HG02678 (cell line): ENCODE measurements at regions not wholly inside any gene's neighbourhood (a gene's known extent, or its start where the extent isn't known, plus 50 kb on each side); places are given as distances from the start of the nearest gene placed in this dataset.
"Not testable (repeated sequence)": the region's sequence is repeated elsewhere in the genome, so short reads cannot be mapped to it uniquely, and the experiment has no call there.

Experiments
- ATAC-seq: cut with Tn5 transposase; IDR thresholded peaks from one replicate; pipeline ENCODE4 v1.9.1; 2021; ENCODE audit warnings: mild to moderate bottlenecking, moderate library complexity; ENCODE audit not compliant: unreplicated experiment

GRCh38 chr16:80263181-80263823, 277.5 kb upstream of the DYNLRB2 start:
- ATAC-seq, result no peak

- ATAC-seq, result no peak
Measured at GRCh38 chr16:80260906-80261311, 279.9 kb upstream of the DYNLRB2 start.

DNA sequence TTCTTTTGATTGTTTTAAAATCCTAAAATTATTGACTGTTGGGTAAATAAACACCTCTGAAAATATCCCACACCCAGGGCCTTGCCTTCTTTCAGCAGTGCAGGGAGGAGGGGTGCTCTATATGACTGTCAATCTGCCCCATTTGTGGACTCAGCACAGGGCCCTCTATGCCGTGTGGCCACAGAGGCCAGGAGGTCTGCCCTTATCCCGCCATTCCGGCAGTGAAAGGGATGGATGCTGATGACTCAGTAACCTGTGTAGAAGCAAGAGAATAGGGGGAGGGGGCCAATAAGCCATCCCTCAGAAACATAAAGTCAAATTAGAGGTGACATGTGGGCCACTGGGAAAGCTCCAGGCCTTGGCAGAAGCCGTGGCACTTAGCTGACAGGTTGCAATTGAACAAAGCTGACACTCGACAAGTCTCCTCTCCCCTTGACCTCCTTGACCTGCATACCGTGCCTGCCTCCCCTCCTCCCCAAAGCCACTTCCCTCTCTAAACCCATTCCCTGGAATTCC, 281.4 kb upstream of the DYNLRB2 start:
- no peak for ATAC-seq

GRCh38 chr16:80258407-80258806, 282.4 kb upstream of the DYNLRB2 start:
- no peak for ATAC-seq

- no peak for ATAC-seq
Measured at GRCh38 chr16:80254970-80255369, 285.8 kb upstream of the DYNLRB2 start.

DNA sequence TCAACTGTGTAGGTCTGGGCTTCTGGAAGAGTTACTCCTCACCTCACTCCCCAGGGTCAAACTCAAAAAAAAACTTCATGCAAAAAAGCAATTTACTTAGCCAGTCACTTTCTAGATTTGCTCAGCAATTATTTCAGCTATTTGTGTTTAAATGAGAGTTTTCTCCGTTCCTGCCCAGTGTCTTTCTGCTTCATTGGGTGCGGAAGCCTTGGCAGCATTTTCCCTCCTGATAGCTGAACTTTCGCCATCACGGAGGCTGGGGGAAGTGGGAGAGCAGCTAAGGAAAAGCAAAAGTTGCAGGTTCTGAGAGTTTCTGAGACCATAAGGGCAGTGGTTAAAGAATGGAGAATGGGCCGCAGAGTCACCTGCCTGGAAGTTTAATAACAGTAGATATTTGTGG, 287.1 kb upstream of the DYNLRB2 start:
- no peak for ATAC-seq

DNA sequence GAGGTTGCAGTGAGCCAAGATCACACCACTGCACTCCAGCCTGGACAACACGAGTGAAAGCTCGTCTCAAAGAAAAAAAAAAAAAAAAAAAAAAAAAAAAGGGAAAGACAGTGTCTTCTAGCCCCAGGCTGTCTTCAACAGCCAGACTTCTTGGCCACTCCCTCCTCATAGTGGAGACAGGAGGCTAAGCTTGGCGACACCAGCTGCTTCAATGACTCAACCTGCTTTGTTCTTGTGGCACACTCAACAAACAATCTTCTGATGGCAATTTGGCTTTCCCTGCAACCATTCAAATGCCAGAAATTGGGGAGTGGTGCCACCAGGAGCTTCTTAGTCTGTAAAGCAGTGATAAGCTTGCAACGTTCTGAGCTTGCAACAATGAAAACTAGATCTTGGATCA, 290.4 kb upstream of the DYNLRB2 start:
- ATAC-seq, result no peak

DNA sequence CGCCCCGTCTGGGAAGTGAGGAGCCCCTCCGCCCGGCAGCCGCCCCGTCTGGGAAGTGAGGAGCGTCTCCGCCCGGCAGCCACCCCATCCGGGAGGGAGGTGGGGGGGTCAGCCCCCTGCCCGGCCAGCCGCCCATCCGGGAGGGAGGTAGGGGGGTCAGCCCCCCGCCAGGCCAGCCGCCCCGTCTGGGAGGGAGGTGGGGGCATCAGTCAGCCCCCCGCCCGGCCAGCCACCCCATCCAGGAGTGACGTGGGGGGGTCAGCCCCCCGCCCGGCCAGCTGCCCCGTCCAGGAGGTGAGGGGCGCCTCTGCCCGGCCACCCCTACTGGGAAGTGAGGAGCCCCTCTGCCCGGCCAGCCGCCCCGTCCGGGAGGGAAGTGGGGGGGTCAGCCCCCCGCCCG, 297.5 kb upstream of the DYNLRB2 start:
- not testable (repeated sequence) for ATAC-seq

GRCh38 chr16:80242279-80242678, 298.5 kb upstream of the DYNLRB2 start:
- ATAC-seq, result not testable (repeated sequence)

GRCh38 chr16:80233097-80233835, 307.5 kb upstream of the DYNLRB2 start:
- ATAC-seq, result no peak

- ATAC-seq, result peak; percentile 86
Measured at GRCh38 chr16:80231888-80232287, 308.9 kb upstream of the DYNLRB2 start.

DNA sequence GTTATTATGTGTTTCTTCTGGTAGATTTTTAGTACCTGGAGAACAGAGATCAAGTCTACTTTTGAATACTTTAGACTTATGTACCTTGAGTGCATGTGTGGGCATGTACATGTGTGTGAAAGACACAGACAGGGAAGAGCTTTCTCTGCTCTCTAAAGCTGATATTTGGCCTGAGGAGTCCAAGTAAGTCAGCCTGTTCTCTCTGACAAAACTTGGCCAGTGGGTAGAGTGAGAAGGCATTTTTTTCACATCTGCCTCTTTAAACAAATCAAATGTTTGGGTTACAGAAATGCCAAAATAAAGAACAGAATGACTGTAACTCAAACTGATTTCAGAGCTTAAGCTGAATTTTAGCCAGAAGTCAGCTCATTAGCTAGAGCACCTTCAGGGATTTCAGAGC, 309.7 kb upstream of the DYNLRB2 start:
- ATAC-seq, result no peak

DNA sequence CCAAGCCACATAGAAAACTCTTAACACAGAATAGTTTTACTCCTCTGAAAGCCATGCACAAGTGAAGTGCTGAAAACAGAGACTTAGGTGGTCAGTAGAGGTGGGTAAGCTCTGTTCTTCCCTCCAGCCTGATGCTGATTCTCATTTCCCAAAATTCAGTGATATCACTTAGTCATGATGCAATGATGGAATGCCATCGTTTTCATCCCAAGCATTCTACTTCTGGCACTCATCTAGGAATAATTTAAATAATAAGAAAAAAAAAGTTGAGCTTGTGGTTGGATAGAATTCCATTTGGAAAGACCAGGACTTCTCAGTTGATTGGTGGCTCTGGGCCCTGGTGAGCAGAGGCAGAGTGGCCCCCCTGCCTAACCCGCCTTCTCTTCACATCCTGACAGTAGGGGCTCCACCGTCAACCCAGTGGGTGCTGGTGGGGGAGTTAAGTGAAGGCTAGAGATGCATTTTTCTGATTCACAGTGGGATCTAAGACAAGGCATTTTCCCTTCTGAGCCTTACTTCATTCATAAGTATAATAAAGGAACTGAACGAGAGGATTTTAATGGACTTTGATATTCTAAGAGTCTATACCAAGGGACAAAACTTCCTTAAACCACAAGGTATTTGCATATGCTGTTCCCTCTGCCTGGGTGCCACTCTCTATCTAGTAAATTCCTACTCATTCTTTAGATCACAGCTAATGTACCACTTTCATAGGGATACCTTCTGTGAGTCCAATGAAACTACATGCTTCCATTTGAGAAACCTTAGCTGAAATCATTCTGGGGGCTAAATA, 310.3 kb upstream of the DYNLRB2 start:
- ATAC-seq, result no peak

GRCh38 chr16:80226499-80226898, 314.3 kb upstream of the DYNLRB2 start:
- ATAC-seq, result no peak

DNA sequence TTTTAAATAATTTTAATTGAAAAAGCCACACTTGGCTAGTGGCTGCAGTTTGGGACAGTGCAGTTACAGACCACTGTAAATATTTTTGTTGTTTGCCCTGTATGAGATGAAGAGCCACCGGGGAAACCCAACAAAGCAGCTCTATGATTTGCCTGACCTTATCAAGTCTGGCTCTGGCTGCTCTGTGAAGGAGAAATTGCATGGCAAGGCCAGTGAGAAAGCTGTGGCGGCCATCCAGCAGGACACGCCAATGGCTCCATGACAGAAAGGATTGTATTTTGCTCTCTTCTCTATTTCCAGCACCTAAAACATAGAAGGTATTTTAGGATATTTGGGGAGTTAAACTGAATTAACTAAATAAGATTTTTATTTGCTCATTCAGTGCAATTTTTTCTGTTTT, 330.0 kb upstream of the DYNLRB2 start:
- no peak for ATAC-seq

DNA sequence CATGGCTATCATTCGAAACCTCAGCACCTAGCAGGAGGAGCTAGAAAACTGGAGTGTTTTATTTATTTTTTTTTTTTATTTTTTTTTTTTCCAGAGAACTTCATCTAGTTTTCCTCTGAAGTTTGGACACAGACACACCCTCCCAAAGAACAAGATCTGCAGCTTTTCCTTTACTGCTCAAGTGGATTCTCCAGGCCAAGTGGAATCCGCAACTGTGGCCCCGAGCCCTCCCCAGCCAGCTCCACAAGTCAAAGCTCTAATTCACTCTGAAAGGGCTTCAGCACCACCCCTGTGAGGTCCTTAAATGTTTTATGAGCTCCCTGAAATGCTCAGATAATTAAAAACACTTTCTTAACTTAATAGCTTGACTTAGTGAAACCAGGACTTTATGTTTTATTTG, 332.1 kb upstream of the DYNLRB2 start:
- no peak for ATAC-seq

GRCh38 chr16:80208015-80208414, 332.8 kb upstream of the DYNLRB2 start:
- ATAC-seq, result no peak

DNA sequence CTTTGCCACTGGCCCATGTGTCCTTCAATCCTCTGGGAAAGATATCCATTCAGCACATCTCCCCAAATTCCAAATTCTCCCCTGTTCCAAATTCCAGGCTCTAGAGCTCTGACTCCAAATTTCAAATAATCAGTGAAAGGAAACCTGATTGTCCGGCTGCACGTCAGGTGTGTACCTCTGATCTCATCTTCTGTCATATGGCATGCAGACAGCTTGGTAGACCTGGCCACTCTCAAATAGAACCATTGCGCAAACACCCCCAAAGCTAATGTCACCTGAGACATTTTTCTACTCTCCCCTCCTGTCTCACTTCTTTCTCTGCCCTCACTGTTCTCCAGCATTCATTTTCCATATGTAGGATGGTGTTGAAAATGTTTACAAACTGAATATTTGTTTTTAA, 337.0 kb upstream of the DYNLRB2 start:
- no peak for ATAC-seq

DNA sequence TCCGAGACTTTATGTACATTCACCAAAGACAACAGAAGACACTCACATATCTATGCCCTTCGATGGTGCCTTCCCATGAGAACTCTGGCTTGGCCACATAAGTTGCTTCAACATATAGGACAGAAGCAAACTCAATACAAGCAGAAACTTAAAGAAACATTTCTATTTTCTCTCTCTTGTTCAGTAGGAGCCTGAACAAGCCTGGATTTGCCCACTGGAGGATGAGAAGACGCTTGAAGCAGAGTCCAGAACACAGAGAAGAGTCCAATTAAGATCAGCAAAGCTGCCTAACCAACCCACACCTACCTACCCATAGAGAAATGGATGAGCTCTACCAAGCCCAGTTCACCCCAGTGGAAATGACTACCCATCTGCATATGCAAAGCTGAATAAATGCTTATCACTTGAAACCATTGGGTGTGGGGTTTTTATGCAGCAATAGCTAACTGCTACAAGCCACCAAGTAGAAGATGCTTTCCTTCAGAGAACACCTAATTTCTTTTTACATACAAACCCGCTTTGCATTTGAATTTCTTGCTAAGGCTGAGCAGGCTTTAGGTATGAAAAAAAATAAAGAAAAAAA, 337.9 kb upstream of the DYNLRB2 start:
- ATAC-seq, result no peak

DNA sequence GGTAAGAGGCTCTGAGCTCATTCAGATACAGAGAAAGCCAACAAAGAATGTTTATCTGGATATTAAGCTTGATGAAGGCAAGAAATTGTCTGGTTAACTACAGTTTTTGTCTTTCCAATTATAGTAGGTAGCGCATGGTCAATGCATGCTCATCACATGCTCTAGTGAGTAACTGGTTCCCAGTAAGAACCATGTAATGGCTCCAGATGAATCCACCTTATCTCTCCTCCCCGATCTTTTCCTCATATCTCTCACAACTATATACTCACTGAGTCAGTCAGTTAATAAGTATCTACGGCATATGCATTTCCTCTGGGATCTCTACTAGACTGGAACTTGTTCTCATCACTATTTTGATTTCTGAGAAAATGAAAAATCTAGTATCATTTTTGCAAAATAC, 340.7 kb upstream of the DYNLRB2 start:
- no peak for ATAC-seq

GRCh38 chr16:80199614-80200013, 341.2 kb upstream of the DYNLRB2 start:
- ATAC-seq, result no peak
